Stimulated activated CD8-positive, alpha-beta memory T cell treated with anti-CD3 and anti-CD28 coated beads, Interleukin-4, amount 100 ng/mL, for 48 hours (primary cell): ENCODE measurements at regions not wholly inside any gene's neighbourhood (a gene's known extent, or its start where the extent isn't known, plus 50 kb on each side); places are given as distances from the start of the nearest gene placed in this dataset.

ENCODE experiments used
- DNase-seq: peaks from one replicate; pipeline ENCODE4 v3.0.0-alpha.2; 2020

- no peak for DNase-seq
These were observed 472.0 kb upstream of the CNTNAP2 start for GRCh38 chr7:145644426-145645134.

GRCh38 chr7:145643981-145644380, 472.6 kb upstream of the CNTNAP2 start:
- no peak for DNase-seq

- DNase-seq, result no peak
These were observed 483.1 kb upstream of the CNTNAP2 start for GRCh38 chr7:145633513-145633912.

GRCh38 chr7:145624618-145625017, 492.0 kb upstream of the CNTNAP2 start:
- no peak for DNase-seq

GRCh38 chr7:145605963-145606362, 510.6 kb upstream of the CNTNAP2 start:
- DNase-seq, result no peak

GRCh38 chr7:145599376-145599775, 517.2 kb upstream of the CNTNAP2 start:
- DNase-seq, result no peak

GRCh38 chr7:145584401-145584800, 532.2 kb upstream of the CNTNAP2 start:
- DNase-seq, result no peak

GRCh38 chr7:145582742-145583303, 533.8 kb upstream of the CNTNAP2 start:
- DNase-seq, result no peak

- DNase-seq, result no peak
These were observed 558.8 kb upstream of the CNTNAP2 start for GRCh38 chr7:145557805-145558204.

GRCh38 chr7:145543242-145543641, 573.4 kb upstream of the CNTNAP2 start:
- no peak for DNase-seq

- no peak for DNase-seq
These were observed 576.7 kb upstream of the CNTNAP2 start for GRCh38 chr7:145539910-145540309.

GRCh38 chr7:145534301-145534700, 582.3 kb upstream of the CNTNAP2 start:
- no peak for DNase-seq

GRCh38 chr7:145520284-145520683, 596.3 kb upstream of the CNTNAP2 start:
- DNase-seq, result no peak

- no peak for DNase-seq
These were observed 605.6 kb upstream of the CNTNAP2 start for GRCh38 chr7:145511004-145511403.

GRCh38 chr7:145497911-145498525, 618.6 kb upstream of the CNTNAP2 start:
- no peak for DNase-seq

GRCh38 chr7:145490356-145490755, 626.2 kb upstream of the CNTNAP2 start:
- DNase-seq, result no peak

GRCh38 chr7:145489609-145490008, 627.0 kb upstream of the CNTNAP2 start:
- no peak for DNase-seq

- no peak for DNase-seq
These were observed 627.8 kb upstream of the CNTNAP2 start for GRCh38 chr7:145488816-145489215.

GRCh38 chr7:145481985-145482384, 634.6 kb upstream of the CNTNAP2 start:
- DNase-seq, result no peak

GRCh38 chr7:145478541-145478940, 638.1 kb upstream of the CNTNAP2 start:
- DNase-seq, result no peak

GRCh38 chr7:145474009-145474686, 638.3 kb upstream of the TPK1 start:
- DNase-seq, result no peak

- no peak for DNase-seq
These were observed 636.0 kb upstream of the TPK1 start for GRCh38 chr7:145471883-145472282.

- no peak for DNase-seq
These were observed 628.4 kb upstream of the TPK1 start for GRCh38 chr7:145464287-145464686.

- no peak for DNase-seq
These were observed 626.6 kb upstream of the TPK1 start for GRCh38 chr7:145462463-145462862.
